Thyroid gland (tissue), 4 donors: ENCODE measurements at regions not wholly inside any gene's neighbourhood (a gene's known extent, or its start where the extent isn't known, plus 50 kb on each side); places are given as distances from the start of the nearest gene placed in this dataset.

Source experiments
- DNase-seq, 2 donors: peaks; one replicate each; pipeline ENCODE4 v3.0.0-alpha.2; 2019
- H3K27ac ChIP-seq, 3 donors: fragments of 200-600 bp; sonication (generic); 1 replicate in 2 of 3; 2 replicates in 1 of 3; pipeline ENCODE4 v1.5.1; 2016 to 2019; ENCODE audit warnings: mild to moderate bottlenecking in 1 of 3, moderate library complexity in 1 of 3
- H3K27me3 ChIP-seq: fragments of 200-600 bp; sonication (generic); one replicate; pipeline ENCODE4 v1.5.1; 2019
- H3K36me3 ChIP-seq, 2 donors: fragments of 200-600 bp; sonication (generic); one replicate each; pipeline ENCODE4 v1.5.1; 2016 to 2019
- H3K4me1 ChIP-seq, 2 donors: fragments of 200-600 bp; sonication (generic); one replicate each; pipeline ENCODE4 v1.5.1; 2017 to 2019
- H3K4me3 ChIP-seq, 3 donors: fragments of 200-600 bp; sonication (generic); replicated peaks in 1 of 3; 1 replicate in 2 of 3; 2 replicates in 1 of 3; pipeline ENCODE4 v1.5.1; 2016; ENCODE audit warnings: mild to moderate bottlenecking in 1 of 3
- H3K9me3 ChIP-seq: fragments of 200-600 bp; sonication (generic); one replicate; pipeline ENCODE4 v1.5.1; 2017
- CTCF ChIP-seq, 6 experiments: fragments of 200-600 bp in 3 of 6; fragments of 450-650 bp in 3 of 6; sonication (generic) in 3 of 6; IDR thresholded peaks; one replicate each; pipeline ENCODE4 v1.5.1; 2016 to 2019; ENCODE audit warnings: antibody characterized with exemption in 6 of 6, mild to moderate bottlenecking in 2 of 6, inconsistent platforms in 1 of 6, moderate library complexity in 1 of 6
- POLR2A ChIP-seq, 2 donors: fragments of 450-650 bp; IDR thresholded peaks; one replicate each; pipeline ENCODE4 v1.6.1; 2017; ENCODE audit warnings: antibody characterized with exemption in 2 of 2, mild to moderate bottlenecking in 2 of 2, moderate library complexity in 1 of 2
- WGBS, 2 donors: methylation state at CpG; one replicate each; pipeline ENCODE4 v1.1.5; 2017; 5-methylcytosine and 5-hydroxymethylcytosine counted together
- intact Hi-C: fragments of 100-400 bp; cut with DNase I; formaldehyde crosslinking; loops from one replicate; pipeline ENCODE4 v1.15.1; 2023

DNA sequence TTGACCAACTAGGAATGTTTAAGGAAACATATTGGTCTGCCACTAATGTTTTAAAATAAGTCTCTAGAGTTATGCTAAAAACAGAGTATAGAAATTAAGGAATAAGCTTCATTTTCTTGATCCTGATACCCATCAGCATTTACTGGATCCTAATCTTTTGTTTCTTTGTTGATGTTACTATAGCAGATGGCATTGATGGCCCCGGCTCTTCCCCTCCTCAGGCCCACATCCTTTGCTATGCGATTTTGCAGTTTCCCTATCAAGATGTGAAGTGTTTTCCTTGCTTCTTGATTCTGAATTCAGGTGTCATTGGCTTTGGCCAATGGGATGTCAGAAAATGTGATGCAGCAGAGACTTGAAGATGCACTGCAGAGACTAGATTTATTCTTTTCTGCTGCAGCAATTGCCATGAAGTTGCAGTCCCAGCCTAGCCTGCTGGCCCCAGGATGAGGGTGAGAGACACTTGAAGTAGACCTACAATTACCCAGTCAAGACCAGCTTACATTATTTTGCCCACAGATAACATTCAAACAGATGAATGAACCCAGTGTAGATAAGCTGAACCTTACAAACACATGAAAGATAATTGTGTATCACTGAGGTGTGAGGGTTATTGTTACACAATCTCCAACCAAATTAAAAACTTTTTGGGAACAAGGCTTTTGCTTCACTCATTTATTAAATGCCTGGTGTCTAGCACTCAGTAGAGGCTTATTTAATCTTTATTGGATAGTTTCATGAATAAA is 115.2 kb upstream of the ITGA4 start:
- TF ChIP-seq POLR2A (IDR thresholded peaks at IDR 0.05), result no peak
- no peak for TF ChIP-seq CTCF (IDR thresholded peaks at IDR 0.05)
- Histone ChIP-seq H3K27ac (no peak overlapping the region), H3K27me3 (no peaks in the 10 kb centered on the region), H3K4me1 (no peaks in the 10 kb centered on the region), H3K9me3 (no peaks in the 10 kb centered on the region), H3K4me3 (no peak overlapping the region), H3K36me3 (no peaks in the 10 kb centered on the region)
- DNase-seq, result no peak
- 63 to 72% methylated on average over 2 of the region's 2 CpGs for WGBS, 2 donors
- intact Hi-C loops, result no loop called here

GRCh38 chr2:181348107-181348837 is 108.9 kb upstream of the ITGA4 start:
- Histone ChIP-seq H3K9me3 (no peaks in the 10 kb centered on the region), H3K27ac (no peak overlapping the region), H3K4me1 (no peaks in the 10 kb centered on the region), H3K4me3 (no peak overlapping the region), H3K36me3 (no peaks in the 10 kb centered on the region), H3K27me3 (no peaks in the 10 kb centered on the region)
- no peak for DNase-seq
- intact Hi-C loops, result no loop called here
- TF ChIP-seq CTCF (IDR thresholded peaks at IDR 0.05), result no peak
- no peak for TF ChIP-seq POLR2A (IDR thresholded peaks at IDR 0.05)

DNA sequence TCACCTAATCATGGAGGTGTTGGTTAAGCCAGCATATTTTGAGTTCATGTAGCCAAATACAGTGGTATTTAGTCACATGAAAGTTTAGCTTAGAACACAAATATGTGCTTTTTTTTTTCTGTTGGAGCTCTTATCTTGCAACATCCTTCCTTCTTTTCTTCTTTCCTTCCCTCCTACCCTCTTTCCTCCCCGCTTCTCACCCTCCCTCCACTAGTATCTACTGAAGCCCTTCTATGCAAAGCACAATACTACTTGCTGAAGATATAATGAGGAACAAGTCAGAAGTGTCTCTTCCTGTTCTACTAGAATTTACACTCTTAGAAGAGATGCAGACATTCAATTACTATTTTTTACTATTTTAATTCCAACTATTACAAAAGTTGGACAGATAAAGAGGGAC is 105.0 kb upstream of the ITGA4 start:
- no peak for TF ChIP-seq CTCF (IDR thresholded peaks at IDR 0.05)
- no peak overlapping the region for H3K27ac ChIP-seq
- 83 to 90% methylated on average over 1 of the region's 1 CpG for WGBS, 2 donors

DNA sequence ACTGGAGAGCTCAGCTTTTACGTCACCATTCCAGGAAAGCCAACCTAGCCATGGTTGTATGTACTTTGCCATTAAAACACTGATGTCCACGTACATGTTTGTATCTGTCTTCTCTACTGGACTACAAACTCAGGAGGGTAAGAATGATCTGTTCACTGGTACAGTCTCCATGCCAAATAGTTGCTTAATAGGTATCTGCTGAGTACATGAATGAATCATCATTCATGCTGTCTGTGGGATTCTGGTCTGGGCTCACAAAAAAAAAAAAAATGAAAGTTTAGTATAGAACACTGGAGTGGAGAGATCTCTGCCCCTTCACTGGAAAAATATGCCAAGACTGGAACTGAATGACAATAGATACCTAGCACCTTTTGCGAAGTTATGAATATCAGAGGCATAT is 102.6 kb upstream of the ITGA4 start:
- Histone ChIP-seq H3K4me1 (no peaks in the 10 kb centered on the region), H3K4me3 (no peak overlapping the region), H3K27ac (no peak overlapping the region), H3K9me3 (no peaks in the 10 kb centered on the region), H3K27me3 (no peaks in the 10 kb centered on the region), H3K36me3 (no peaks in the 10 kb centered on the region)
- TF ChIP-seq CTCF (IDR thresholded peaks at IDR 0.05) (no peak), POLR2A (IDR thresholded peaks at IDR 0.05) (no peak)
- WGBS, 2 donors, result 88 to 89% methylated on average over 3 of the region's 3 CpGs
- intact Hi-C loops, result no loop called here
- no peak for DNase-seq

More for the DNA sequence above, 105.0 kb upstream of the ITGA4 start:
- Histone ChIP-seq H3K36me3 (no peaks in the 10 kb centered on the region), H3K27me3 (no peaks in the 10 kb centered on the region), H3K4me3 (no peak overlapping the region), H3K9me3 (no peaks in the 10 kb centered on the region), H3K4me1 (no peaks in the 10 kb centered on the region)
- intact Hi-C loops, result no loop called here
- DNase-seq, result no peak

DNA sequence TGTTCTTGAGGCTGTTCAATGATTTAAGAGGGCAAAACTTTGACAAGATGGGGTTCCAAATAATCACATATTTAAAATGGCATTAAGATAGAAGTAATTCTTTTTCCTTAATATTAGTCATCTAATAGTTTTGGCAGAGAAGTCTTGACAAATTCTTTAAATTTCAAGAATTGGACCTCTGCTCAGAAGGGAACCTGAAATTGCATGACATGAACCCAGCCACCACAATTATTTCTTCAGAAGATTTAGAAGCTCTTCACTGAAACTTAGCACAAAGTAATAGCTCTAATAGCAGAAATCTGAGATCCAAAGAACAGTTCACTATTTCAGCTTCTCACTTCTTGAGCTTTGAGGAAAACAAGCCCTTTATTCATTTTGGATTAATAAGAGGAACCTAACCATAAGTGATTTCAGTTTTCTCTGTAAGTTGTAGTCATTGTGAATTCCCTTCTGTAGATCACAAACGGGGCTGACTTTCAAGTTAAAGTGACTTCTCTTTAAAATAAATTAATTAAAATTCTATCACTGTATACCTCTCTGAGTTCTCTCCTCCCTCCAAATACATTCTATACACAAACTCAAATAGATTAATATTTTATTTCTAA is 100.6 kb upstream of the ITGA4 start:
- no peaks in the 10 kb centered on the region for H3K36me3 ChIP-seq
- intact Hi-C loops, result no loop called here
- DNase-seq, result no peak
- TF ChIP-seq CTCF (IDR thresholded peaks at IDR 0.05), result no peak
- no peak for TF ChIP-seq POLR2A (IDR thresholded peaks at IDR 0.05)
- no peak overlapping the region for H3K4me3 ChIP-seq
- 79 to 85% methylated on average over 1 of the region's 1 CpG for WGBS, 2 donors
- H3K9me3 ChIP-seq, result no peaks in the 10 kb centered on the region
- no peaks in the 10 kb centered on the region for H3K27me3 ChIP-seq
- no peaks in the 10 kb centered on the region for H3K4me1 ChIP-seq
- H3K27ac ChIP-seq, result no peak overlapping the region
